Umbilical cord (tissue), 1 donor: ENCODE measurements at regions not wholly inside any gene's neighbourhood (a gene's known extent, or its start where the extent isn't known, plus 50 kb on each side); places are given as distances from the start of the nearest gene placed in this dataset.
"Not testable (repeated sequence)": the region's sequence is repeated elsewhere in the genome, so short reads cannot be mapped to it uniquely, and the experiment has no call there.

Experiments
- DNase-seq: peaks from one replicate; pipeline ENCODE4 v3.0.0-alpha.2; 2015; ENCODE audit warnings: low spot score

GRCh38 chr1:66424530-66424929 is 109.4 kb upstream of the SGIP1 start:
- not testable (repeated sequence) for DNase-seq

GRCh38 chr1:66426239-66426853 is 107.6 kb upstream of the SGIP1 start:
- DNase-seq = no peak

- not testable (repeated sequence) for DNase-seq
Measured at GRCh38 chr1:66430815-66431214, 103.1 kb upstream of the SGIP1 start.

- DNase-seq = no peak
Measured at GRCh38 chr1:66431999-66432398, 102.0 kb upstream of the SGIP1 start.

- no peak for DNase-seq
Measured at GRCh38 chr1:66433611-66434010, 100.3 kb upstream of the SGIP1 start.

GRCh38 chr1:66434096-66434495 is 99.9 kb upstream of the SGIP1 start:
- no peak for DNase-seq

GRCh38 chr1:66435541-66435940 is 98.4 kb upstream of the SGIP1 start:
- DNase-seq = no peak

- DNase-seq = no peak
Measured at GRCh38 chr1:66436378-66437135, 97.4 kb upstream of the SGIP1 start.

- DNase-seq = no peak
Measured at GRCh38 chr1:66437136-66437401, 96.9 kb upstream of the SGIP1 start.

GRCh38 chr1:66438062-66438461 is 95.9 kb upstream of the SGIP1 start:
- DNase-seq = no peak

GRCh38 chr1:66438501-66438900 is 95.5 kb upstream of the SGIP1 start:
- no peak for DNase-seq

GRCh38 chr1:66439031-66439740 is 94.8 kb upstream of the SGIP1 start:
- DNase-seq = peak; percentile 11

GRCh38 chr1:66443793-66444192 is 90.2 kb upstream of the SGIP1 start:
- DNase-seq = peak; percentile 19

- DNase-seq = no peak
Measured at GRCh38 chr1:66444438-66445265, 89.3 kb upstream of the SGIP1 start.

GRCh38 chr1:66445492-66446181 is 88.3 kb upstream of the SGIP1 start:
- DNase-seq = peak; percentile 18

GRCh38 chr1:66446261-66447001 is 87.5 kb upstream of the SGIP1 start:
- peak; percentile 81 for DNase-seq

- peak; percentile 78 for DNase-seq
Measured at GRCh38 chr1:66450043-66450514, 83.9 kb upstream of the SGIP1 start.

- no peak for DNase-seq
Measured at GRCh38 chr1:66450847-66451246, 83.1 kb upstream of the SGIP1 start.

GRCh38 chr1:66452162-66452561 is 81.8 kb upstream of the SGIP1 start:
- DNase-seq = no peak

GRCh38 chr1:66452982-66453381 is 81.0 kb upstream of the SGIP1 start:
- DNase-seq = no peak

- DNase-seq = no peak
Measured at GRCh38 chr1:66455446-66455845, 78.5 kb upstream of the SGIP1 start.
